GM19043 (cell line): ENCODE measurements at regions not wholly inside any gene's neighbourhood (a gene's known extent, or its start where the extent isn't known, plus 50 kb on each side); places are given as distances from the start of the nearest gene placed in this dataset.
A peak's percentile ranks its signal among the peaks of the same experiment; 100 is the strongest.

Experiments
- ATAC-seq: cut with Tn5 transposase; IDR thresholded peaks from one replicate; pipeline ENCODE4 v1.9.1; 2021; ENCODE audit warnings: low read depth; ENCODE audit not compliant: unreplicated experiment

DNA sequence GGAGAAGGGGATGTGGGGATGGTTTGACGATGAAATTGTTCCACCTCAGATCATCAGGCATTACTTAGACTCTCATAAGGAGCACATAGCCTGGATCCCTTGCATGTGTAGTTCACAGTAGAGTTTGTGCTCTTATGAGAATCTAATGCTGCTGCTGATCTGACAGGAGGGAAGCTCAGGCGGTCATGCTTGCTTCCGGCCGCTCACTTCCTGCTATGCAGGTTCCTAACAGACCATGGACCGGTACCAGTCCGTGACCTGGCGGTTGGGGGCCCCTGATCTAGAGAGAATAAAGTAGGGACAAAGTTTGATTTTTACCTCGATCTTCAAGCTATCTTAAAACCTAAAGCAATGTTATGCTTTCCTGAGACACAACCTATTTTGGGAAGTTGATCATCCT, 373.8 kb upstream of the ARGLU1 start:
- ATAC-seq: no peak

DNA sequence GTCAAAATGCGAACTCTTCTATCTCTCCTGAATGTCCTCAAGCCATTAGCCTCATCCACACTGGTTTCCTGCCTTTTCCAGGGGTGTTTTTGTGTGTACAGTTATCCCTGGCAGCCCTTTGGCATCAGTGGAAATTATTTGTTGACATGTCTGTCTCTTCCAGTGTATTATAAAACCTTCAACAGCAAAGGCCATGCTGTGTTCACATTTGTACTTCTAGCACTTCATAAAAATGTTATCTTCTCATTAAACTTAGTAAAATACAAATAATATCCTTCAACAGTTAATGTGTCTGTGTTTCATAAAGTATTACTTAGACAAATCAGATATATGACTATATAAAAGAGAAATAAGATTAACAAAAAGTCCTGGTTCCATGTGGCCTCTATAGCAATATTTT, 359.5 kb upstream of the ARGLU1 start:
- no peak for ATAC-seq

DNA sequence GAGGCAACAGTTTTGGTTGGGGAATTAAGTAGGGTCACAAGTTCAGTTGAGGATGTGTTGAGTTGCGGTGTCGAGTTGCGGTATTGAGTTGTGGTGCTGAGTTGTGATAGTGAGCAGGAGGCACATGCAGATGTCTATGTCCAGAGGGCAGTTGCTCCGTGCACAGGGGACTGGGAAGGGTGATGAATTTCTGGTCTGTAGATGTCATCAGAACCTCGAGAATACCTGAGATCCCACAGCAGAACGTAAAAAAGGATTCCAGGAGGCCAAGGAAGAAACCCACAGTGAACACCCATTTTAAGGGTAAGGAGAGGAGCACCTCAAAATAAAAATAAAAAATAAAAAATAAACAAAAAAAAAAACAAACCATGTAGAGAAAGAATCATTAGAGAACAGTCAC, 354.4 kb upstream of the ARGLU1 start:
- no peak for ATAC-seq

- ATAC-seq: no peak
Measured at GRCh38 chr13:106919638-106920037, 351.7 kb upstream of the ARGLU1 start.

DNA sequence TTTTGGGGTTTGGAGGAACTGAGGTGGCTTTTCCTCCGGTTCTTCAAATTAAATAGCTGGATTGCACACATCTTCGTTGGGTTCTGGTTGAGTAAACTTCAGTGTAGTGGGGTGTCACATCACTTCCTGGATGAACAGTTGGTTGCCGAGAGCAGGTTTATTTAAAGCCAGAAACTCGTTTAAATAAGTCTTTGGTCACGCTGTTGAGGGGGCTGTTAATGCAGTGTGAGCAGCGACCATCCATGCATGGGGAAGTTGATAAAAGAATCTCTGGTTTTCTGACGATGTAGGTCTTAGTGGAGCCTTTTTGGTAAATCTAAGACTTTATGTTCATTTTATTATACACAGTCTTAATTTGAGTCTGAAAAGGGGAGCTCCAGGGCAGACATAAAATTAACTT, 351.2 kb upstream of the ARGLU1 start:
- no peak for ATAC-seq

DNA sequence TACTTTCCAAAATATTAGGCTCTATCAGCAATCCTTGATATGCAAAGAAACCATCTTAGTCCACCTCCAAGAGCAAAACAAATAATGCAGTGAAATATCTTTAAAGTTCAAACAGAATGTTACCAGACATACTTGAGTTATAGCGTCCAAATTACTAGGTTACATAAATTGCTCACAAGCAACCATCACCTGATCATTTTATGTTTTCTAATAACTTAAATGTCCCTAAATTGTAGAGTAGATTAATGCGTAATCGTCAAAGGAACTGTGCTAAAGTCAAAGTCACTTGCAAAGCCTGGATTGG, 350.6 kb upstream of the ARGLU1 start:
- ATAC-seq: no peak

GRCh38 chr13:106917673-106918556, 350.0 kb upstream of the ARGLU1 start:
- peak; percentile 88 for ATAC-seq

DNA sequence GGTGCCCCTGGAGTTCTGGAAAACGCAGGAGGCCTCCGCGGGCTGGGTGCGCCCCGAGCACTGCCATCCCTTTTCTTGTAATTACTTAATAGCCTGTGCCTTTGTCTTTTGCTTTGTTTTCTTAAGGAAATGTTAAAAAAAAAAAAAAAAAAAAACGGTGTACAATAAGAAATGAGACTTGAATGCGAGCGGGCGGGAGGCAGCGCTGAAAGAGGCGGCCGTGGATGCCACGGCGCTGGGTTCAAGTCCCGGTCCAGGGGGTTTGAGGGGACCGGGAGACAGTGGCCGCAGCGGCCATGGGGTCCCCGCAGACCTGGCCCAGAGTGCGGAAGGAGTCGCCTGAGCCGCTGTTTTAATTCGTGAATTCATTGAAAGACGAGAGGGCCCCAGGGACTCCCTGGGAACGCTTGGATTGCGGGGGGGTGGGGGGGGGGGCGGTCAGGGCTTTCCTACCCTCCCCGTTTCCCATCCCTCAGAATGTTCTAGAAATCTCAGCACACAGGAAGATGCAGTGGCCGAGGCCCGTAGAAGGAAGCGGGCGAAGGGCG, 349.2 kb upstream of the ARGLU1 start:
- no peak for ATAC-seq

DNA sequence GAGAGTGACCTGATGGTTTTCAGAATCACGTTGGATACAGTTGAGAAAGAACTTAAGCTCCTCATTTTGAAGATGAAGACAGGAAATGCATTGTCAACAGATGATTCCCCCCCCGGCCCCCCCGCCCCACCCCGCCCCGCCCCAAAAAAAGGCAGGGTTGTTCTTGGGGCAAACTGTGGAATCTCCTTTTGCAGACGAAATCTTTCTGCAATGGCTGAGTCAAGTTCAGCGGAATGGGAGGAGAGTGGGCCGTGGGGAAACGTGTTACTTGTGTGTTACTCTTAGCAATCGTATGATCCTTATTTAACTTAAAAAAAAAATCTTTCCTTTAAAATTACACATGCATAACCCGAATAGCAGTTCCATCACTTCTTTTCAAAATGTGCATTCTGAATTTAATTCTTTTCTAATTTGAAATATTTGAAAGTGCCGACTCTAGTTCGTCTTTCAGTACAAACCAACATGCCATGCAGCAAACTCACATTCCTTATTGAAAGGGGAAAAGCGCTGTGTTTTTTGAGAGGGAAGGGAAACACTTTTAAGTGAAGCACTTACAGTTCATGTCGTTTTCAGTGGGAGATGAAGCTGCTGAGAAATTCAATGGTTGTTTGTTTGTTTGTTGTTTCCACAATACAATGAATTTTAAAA, 348.5 kb upstream of the ARGLU1 start:
- no peak for ATAC-seq

DNA sequence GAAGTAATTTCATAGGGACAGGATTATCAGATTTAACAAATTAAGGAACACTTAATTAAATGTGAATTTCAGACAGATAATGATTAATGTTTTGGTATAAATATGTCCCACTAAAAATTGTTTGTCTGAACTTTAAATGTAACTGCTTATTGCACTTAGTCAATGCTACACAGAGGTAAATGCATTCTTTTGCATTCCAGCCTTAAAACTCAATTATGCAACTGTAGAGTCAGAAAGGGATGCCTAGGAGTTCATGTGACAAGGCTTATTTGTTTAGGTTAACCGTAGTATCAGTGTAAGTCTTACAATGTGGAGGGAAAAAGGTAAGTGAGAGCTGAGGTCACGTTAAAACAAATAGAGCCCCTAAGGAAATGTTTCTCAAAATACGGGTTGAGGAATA, 347.2 kb upstream of the ARGLU1 start:
- ATAC-seq: no peak

- ATAC-seq: no peak
Measured at GRCh38 chr13:106911627-106912026, 343.7 kb upstream of the ARGLU1 start.

DNA sequence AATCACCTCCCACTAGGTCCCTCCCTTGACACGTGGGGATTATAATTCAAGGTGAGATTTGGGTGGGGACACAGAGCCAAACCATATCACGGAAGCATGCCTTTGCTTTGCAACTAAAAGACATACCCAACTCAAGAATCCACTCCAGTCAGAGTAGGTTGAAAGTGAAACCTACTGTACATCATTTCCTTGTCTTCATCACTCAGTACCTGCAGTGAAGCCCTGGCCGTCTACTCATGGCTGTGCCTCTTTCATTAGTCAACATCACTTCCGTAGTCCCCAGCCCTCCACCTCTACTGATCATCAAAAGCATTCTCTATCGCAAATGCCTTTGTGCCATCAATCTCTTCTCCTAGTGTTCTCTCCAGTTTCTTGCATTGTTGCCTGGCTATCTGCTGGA, 343.1 kb upstream of the ARGLU1 start:
- ATAC-seq: no peak

DNA sequence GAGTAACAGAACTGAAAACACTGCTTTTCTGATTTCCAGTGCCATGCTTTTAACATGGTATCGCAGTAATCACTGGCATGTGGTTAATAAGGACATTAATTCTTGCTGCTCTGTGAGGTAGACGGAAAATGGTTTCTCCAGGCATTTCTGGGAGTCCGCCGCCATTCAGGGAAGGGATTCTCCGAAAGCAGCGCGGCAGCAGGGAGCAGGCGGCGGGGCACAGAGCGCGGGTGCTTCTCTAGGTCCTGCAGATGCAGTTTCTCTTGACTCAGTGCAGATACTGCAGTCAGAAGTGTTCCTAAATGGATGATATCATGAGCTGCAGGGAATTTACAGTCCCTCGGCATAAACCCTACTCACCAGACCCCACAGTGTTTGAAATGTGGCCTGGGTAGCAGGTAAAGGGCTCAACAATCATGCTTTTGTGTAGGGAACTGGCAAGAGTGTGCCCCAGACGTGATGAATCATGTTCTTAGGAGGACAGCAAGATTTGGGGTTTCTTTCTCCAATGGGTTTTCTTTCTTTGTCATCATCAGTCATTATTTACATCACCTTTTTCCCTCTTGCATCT, 338.6 kb upstream of the ARGLU1 start:
- no peak for ATAC-seq

DNA sequence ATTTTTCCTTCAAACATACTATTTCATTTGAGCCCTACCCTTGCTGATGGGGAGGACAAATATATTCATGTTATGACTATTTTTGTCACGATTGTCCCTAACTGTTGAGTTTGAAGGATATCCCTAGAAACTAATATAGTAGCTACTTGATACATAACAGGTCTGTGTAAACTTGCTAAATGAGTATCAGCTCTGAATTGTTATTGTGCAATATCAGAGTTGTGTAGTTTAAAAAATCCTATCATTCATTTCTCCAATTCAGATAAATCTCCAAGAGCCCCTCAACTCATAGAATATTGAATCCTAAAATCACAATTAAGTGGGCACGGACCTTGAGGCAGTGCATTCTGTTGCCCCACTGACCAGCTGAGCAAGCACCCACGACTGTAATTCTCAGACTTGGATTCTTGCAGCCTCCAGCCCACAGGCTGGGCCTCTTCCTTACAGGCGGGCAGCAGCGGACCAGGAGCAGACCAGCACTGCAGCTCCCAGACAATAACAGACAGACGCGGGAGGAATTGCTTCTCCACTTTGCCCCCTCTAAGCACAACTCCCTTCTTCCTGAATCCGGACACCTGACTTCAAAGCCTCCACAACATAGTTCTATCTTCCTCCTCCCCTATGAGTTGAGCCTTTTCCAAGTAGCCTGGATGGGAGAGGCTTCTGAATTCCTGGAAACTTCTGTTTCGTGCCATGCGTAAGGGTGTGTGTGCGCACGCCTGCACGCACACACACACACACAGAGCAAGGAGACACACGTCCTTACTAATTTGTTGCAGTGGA, 337.6 kb upstream of the ARGLU1 start:
- no peak for ATAC-seq

- no peak for ATAC-seq
Measured at GRCh38 chr13:106899442-106899841, 331.5 kb upstream of the ARGLU1 start.

GRCh38 chr13:106898231-106898630, 330.3 kb upstream of the ARGLU1 start:
- ATAC-seq: no peak

DNA sequence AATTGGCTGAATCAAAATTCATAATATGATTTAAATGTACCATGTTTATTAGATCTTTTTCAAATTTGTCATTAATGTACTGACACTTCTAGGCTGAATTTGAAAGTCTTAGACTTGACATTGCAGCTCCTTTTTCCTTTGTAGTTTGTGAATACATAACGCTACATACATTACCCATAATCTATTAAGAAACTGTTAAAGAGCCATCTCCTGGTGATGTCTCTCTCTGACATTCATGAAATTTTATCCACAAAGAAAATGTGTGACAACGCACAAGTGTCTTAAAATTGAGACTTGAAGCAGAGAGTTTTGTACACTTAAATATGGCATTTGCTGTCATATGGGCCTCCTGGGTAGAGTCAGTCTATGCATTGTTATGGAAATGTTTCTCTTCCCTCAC, 320.2 kb upstream of the ARGLU1 start:
- no peak for ATAC-seq

DNA sequence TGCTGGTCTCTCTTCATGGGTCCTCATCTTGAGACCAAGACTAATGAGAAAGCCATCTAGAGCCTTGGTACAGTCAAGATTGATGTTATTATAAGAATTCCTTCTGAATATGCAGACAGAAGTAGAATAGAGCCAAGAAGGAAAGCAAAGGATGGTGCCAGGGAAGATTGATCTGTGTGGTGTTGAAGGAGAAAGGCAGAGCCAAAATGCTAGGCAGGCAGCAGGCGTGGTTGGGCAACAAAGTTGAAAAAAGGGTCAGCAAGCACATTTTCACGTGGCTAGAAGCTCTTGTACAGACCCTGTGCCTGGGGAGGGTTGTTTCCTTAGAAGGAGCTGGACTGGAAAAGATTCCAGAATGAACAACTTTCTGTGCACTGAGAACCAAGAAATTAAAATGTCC, 319.7 kb upstream of the ARGLU1 start:
- no peak for ATAC-seq

DNA sequence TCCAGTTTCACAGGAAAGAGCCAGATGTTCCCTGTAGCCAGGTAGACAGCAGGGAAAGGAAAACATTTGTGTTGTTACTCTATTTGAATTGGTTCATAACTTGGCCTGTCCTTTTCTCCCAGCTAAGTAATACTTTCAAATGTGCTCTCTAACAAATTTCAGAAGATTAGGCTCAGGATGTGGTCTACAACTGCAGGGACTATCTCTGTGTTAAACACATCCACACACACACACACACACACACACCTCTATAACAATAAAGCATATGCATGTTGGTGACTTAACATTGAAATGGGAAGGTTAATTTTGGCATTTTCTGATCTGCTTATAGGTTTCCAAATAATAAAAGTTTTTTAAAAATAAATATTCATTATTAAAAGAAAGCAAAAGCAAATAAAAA, 316.0 kb upstream of the ARGLU1 start:
- ATAC-seq: no peak

- no peak for ATAC-seq
Measured at GRCh38 chr13:106882246-106882645, 314.3 kb upstream of the ARGLU1 start.

DNA sequence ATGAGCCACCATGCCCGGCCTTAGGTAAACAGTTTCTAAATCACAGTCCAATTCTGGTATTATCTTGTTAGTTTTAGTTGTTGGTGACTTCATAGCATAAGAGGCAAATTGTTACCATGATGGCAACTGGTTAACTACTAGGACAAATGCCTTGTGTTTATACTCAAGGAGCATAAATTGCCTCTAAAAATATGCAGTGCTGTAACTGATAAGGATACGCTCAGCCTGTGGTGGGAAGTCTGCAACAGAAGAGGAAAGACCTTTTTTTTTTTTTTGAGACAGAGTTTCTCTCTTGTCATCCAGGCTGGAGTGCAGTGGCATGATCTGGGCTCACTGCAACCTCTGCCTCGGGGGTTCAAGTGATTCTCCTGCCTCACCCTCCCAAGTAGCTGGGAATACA, 311.9 kb upstream of the ARGLU1 start:
- ATAC-seq: no peak
